ENCODE measurements at regions not wholly inside any gene's neighbourhood (a gene's known extent, or its start where the extent isn't known, plus 50 kb on each side); places are given as distances from the start of the nearest gene placed in this dataset.

- no peak for DNase-seq
Observed at GRCh38 chr14:50040895-50041465, 75.4 kb downstream of the VCPKMT start.

GRCh38 chr14:50041980-50042379 is 74.4 kb downstream of the VCPKMT start:
- DNase-seq, result no peak

- no peak for DNase-seq
Observed at GRCh38 chr14:50044042-50044651, 72.2 kb downstream of the VCPKMT start.

- DNase-seq, result no peak
Observed at GRCh38 chr14:50045039-50045711, 71.2 kb downstream of the VCPKMT start.

- no peak for DNase-seq
Observed at GRCh38 chr14:50045837-50046236, 70.5 kb downstream of the VCPKMT start.

GRCh38 chr14:50047274-50047676 is 69.1 kb downstream of the VCPKMT start:
- DNase-seq, result no peak

- DNase-seq, result no peak
Observed at GRCh38 chr14:50049093-50049492, 67.3 kb downstream of the VCPKMT start.

- DNase-seq, result no peak
Observed at GRCh38 chr14:50049703-50050570, 66.4 kb downstream of the VCPKMT start.

GRCh38 chr14:50051106-50051505 is 65.3 kb downstream of the VCPKMT start:
- no peak for DNase-seq

GRCh38 chr14:50051706-50052105 is 64.7 kb downstream of the VCPKMT start:
- DNase-seq, result no peak

- DNase-seq, result no peak
Observed at GRCh38 chr14:50052517-50052916, 63.9 kb downstream of the VCPKMT start.

- DNase-seq, result no peak
Observed at GRCh38 chr14:50053935-50054334, 62.4 kb downstream of the VCPKMT start.

- no peak for DNase-seq
Observed at GRCh38 chr14:50055461-50056228, 60.7 kb downstream of the VCPKMT start.

- DNase-seq, result no peak
Observed at GRCh38 chr14:50056435-50056834, 59.9 kb downstream of the VCPKMT start.

- DNase-seq, result no peak
Observed at GRCh38 chr14:50057331-50057730, 59.0 kb downstream of the VCPKMT start.

- no peak for DNase-seq
Observed at GRCh38 chr14:50058113-50058512, 58.3 kb downstream of the VCPKMT start.
